GM21619 (cell line): ENCODE measurements at regions not wholly inside any gene's neighbourhood (a gene's known extent, or its start where the extent isn't known, plus 50 kb on each side); places are given as distances from the start of the nearest gene placed in this dataset.
"Not testable (repeated sequence)": the region's sequence is repeated elsewhere in the genome, so short reads cannot be mapped to it uniquely, and the experiment has no call there.

Experiments
- ATAC-seq: cut with Tn5 transposase; IDR thresholded peaks from one replicate; pipeline ENCODE4 v1.9.1; 2021; ENCODE audit not compliant: unreplicated experiment

- ATAC-seq = no peak
Observed at GRCh38 chr7:113402482-113402881, 284.1 kb upstream of the SMIM30 start.

- no peak for ATAC-seq
Observed at GRCh38 chr7:113402005-113402404, 283.7 kb upstream of the SMIM30 start.

- ATAC-seq = no peak
Observed at GRCh38 chr7:113394856-113395255, 276.5 kb upstream of the SMIM30 start.

- ATAC-seq = no peak
Observed at GRCh38 chr7:113392841-113393540, 274.6 kb upstream of the SMIM30 start.

- ATAC-seq = no peak
Observed at GRCh38 chr7:113392421-113392820, 274.1 kb upstream of the SMIM30 start.

- ATAC-seq = no peak
Observed at GRCh38 chr7:113389112-113389646, 270.8 kb upstream of the SMIM30 start.

GRCh38 chr7:113383638-113384037, 265.3 kb upstream of the SMIM30 start:
- no peak for ATAC-seq

GRCh38 chr7:113379746-113380145, 261.4 kb upstream of the SMIM30 start:
- ATAC-seq = no peak

- ATAC-seq = no peak
Observed at GRCh38 chr7:113374955-113375354, 256.6 kb upstream of the SMIM30 start.

- ATAC-seq = no peak
Observed at GRCh38 chr7:113373863-113374262, 255.5 kb upstream of the SMIM30 start.

GRCh38 chr7:113371416-113372043, 253.2 kb upstream of the SMIM30 start:
- no peak for ATAC-seq

- no peak for ATAC-seq
Observed at GRCh38 chr7:113370910-113371309, 252.6 kb upstream of the SMIM30 start.

GRCh38 chr7:113368256-113368655, 249.9 kb upstream of the SMIM30 start:
- ATAC-seq = no peak

- ATAC-seq = no peak
Observed at GRCh38 chr7:113367041-113367586, 248.8 kb upstream of the SMIM30 start.

GRCh38 chr7:113366122-113366521, 247.8 kb upstream of the SMIM30 start:
- no peak for ATAC-seq

- ATAC-seq = no peak
Observed at GRCh38 chr7:113349339-113349738, 231.0 kb upstream of the SMIM30 start.

- ATAC-seq = no peak
Observed at GRCh38 chr7:113339661-113340060, 221.3 kb upstream of the SMIM30 start.

GRCh38 chr7:113338071-113338696, 219.8 kb upstream of the SMIM30 start:
- ATAC-seq = peak; percentile 92

- not testable (repeated sequence) for ATAC-seq
Observed at GRCh38 chr7:113336838-113337237, 218.5 kb upstream of the SMIM30 start.

GRCh38 chr7:113331155-113331898, 213.0 kb upstream of the SMIM30 start:
- ATAC-seq = no peak

GRCh38 chr7:113321201-113321600, 202.8 kb upstream of the SMIM30 start:
- ATAC-seq = no peak
